HL-60 (cell line): ENCODE measurements at regions not wholly inside any gene's neighbourhood (a gene's known extent, or its start where the extent isn't known, plus 50 kb on each side); places are given as distances from the start of the nearest gene placed in this dataset.

ENCODE experiments used
- DNase-seq, 2 experiments: peaks; one replicate each; pipeline ENCODE4 v3.0.0-alpha.2; 2010 to 2020; ENCODE audit warnings: low read depth in 1 of 2, low spot score in 1 of 2
- H3K27ac ChIP-seq: fragments of 250-450 bp; sonication (Bioruptor Pico); replicated peaks from 2 replicates; pipeline ENCODE4 v1.5.1; 2020; ENCODE audit warnings: mild to moderate bottlenecking, moderate library complexity
- H3K27me3 ChIP-seq: fragments of 250-450 bp; sonication (Bioruptor Pico); 2 replicates; pipeline ENCODE4 v1.5.1; 2021; ENCODE audit warnings: mild to moderate bottlenecking, moderate library complexity; ENCODE audit not compliant: insufficient read depth, poor library complexity, severe bottlenecking
- H3K4me3 ChIP-seq: replicated peaks from 2 replicates; pipeline ENCODE4 v1.5.1; 2011; ENCODE audit warnings: mild to moderate bottlenecking, control low read depth, low read length; ENCODE audit not compliant: insufficient read depth
- CTCF ChIP-seq: IDR thresholded peaks from one replicate; pipeline ENCODE4 v1.5.1; 2011; ENCODE audit warnings: low read length, control low read depth, inconsistent platforms; ENCODE audit not compliant: insufficient read depth
- GABPA ChIP-seq: IDR thresholded peaks from 2 replicates; pipeline ENCODE4 v1.6.1; 2012; ENCODE audit warnings: low read depth
- POLR2AphosphoS5 ChIP-seq: IDR thresholded peaks from 2 replicates; pipeline ENCODE4 v1.6.1; 2012; ENCODE audit warnings: low read depth
- REST ChIP-seq: IDR thresholded peaks from 2 replicates; pipeline ENCODE4 v1.6.1; 2012; ENCODE audit warnings: low read depth; ENCODE audit not compliant: insufficient replicate concordance
- SPI1 ChIP-seq: IDR thresholded peaks from 2 replicates; pipeline ENCODE4 v1.6.1; 2012; ENCODE audit warnings: low read depth, mild to moderate bottlenecking, borderline replicate concordance

DNA sequence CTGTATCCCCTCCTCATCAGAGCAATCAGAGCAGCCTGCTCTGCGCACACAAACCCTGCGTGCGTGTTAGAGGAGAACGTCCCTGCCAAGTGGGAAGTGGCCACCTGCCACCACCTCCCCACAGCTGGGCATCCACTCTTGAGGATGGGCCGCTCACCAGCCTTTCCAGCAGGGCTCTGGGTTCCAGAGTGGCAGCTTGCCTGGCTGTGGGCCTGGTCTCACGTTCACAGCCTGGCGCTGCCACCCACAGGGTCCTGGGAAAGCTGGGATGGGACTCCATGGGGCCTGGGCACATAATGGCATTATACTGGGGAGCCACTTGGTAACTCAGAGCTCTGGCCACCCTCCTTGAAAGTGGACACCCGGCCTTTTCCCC is 151.1 kb upstream of the PPP2R2D start:
- Histone ChIP-seq H3K27me3 (no peaks in the 10 kb centered on the region), H3K4me3 (no peak overlapping the region), H3K27ac (no peak overlapping the region)
- DNase-seq, result no peak
- TF ChIP-seq GABPA, result no peak
- TF ChIP-seq REST, result no peak
- TF ChIP-seq SPI1, result no peak
- TF ChIP-seq POLR2AphosphoS5, result no peak
- no peak for TF ChIP-seq CTCF

DNA sequence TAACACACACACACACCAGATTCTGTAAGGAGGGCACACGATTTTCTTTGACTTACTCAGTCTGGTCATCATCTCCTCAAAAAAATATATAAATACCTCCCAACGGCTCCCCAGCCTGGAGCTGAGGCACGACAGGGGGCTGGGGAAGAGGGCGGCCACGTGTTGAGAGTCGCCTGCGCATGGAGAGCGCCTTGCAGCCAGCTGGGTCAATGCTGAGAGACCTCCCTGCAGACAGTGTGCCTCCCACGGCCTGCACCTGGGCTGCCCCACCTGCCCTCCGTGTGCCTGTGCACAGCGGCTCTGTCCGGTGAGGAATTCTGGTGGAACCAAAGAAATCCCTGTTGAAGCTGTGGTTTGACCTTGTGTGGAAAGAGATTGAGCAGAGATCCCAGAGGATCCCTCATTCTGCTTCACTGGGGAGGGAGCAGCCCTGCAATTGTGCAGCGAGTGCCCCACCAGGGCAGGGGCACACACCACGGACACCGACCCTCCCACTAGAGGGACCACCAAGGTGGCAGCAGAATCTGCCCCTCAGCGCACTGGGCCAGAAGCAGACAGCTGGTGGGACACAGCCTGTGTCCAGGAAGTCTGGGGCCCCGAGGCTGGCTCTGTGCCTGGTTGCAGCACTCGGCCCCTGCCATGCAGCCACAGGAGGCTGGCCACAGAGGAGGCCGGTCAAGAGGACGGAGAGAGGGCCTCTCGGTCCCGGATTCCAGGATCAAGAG is 150.5 kb upstream of the PPP2R2D start:
- Histone ChIP-seq H3K27me3 (no peaks in the 10 kb centered on the region), H3K4me3 (no peak overlapping the region), H3K27ac (no peak overlapping the region)
- TF ChIP-seq POLR2AphosphoS5, result no peak
- TF ChIP-seq GABPA, result no peak
- TF ChIP-seq REST, result no peak
- TF ChIP-seq CTCF, result no peak
- TF ChIP-seq SPI1, result no peak
- DNase-seq, result no peak

DNA sequence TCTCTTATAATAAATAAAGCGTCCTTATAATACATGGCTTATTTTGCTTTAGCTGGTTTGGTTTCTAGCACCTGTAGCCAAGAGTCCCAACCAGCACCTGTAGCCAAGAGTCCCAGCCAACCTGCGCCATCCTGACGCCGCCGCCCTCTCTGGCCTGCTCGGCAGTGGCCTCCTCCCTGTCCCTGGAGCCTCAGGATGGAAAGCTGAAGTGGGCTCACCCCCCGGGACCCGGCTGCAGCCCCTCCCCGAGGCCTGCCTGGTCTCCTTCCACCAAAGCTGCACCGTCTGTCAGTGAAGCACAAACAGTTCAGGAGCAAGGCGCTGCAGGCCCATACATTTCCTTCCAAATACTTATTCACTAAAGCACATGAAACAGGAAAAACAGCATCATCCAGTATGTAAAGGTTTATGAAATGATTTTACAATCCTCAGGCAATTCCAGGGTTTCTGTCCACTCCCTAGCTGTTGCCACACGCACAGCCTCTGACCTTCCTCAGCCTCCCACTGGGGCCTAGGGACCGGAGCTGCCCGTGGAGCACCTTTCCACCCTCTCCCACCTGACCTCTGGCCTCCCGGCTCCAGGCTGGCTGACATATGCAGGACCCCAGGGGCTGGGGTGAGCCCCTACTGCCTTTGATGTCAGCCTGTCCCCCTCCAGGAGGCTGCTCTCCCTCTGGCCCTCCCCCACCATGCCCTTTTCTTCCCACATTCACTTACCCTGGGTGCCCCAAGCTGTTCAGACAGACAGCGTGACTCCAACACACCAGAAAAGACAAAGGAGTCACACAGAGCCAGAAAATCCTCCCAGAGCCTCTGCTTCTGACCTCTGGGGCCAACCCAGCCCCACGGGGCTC is 149.6 kb upstream of the PPP2R2D start:
- TF ChIP-seq SPI1, result no peak
- no peak for TF ChIP-seq GABPA
- TF ChIP-seq REST, result no peak
- no peak for TF ChIP-seq CTCF
- no peak for TF ChIP-seq POLR2AphosphoS5
- no peak for DNase-seq
- Histone ChIP-seq H3K4me3 (no peak overlapping the region), H3K27ac (no peak overlapping the region), H3K27me3 (no peaks in the 10 kb centered on the region)
